ENCODE measurements at regions not wholly inside any gene's neighbourhood (a gene's known extent, or its start where the extent isn't known, plus 50 kb on each side); places are given as distances from the start of the nearest gene placed in this dataset.
"Not testable (repeated sequence)": the region's sequence is repeated elsewhere in the genome, so short reads cannot be mapped to it uniquely, and the experiment has no call there.

DNA sequence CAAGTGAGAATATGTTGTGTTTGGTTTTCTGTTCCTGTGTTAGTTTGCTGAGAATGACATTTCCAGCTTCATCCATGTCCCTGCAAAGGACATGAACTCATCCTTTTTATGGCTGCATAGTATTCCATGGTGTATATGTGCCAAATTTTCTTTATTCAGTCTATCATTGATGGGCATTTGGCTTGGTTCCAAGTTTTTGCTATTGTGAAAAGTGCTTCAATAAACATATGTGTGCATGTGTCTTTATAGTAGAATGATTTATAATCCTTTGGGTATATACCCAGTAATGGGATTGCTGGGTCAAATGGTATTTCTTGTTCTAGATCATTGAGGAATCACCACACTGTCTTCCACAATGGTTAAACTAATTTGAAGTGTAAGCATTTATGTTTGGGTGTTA lies 513.6 kb upstream of the TPK1 start:
- ATAC-seq; in situ Hi-C loops (cut with MboI); intact Hi-C loops (cut with micrococcal nuclease); H3K9me1 ChIP-seq (ENCODE audit: control insufficient read depth, insufficient read depth, low read length); H3K27me3 ChIP-seq (ENCODE audit: control insufficient read depth in 2 of 2, insufficient read depth in 2 of 2, low read length in 2 of 2); H2AFZ ChIP-seq (ENCODE audit: low read depth, low read length); H3K4me3 ChIP-seq; H3K4me1 ChIP-seq (replicated peaks in 1 of 2; ENCODE audit: control insufficient read depth in 2 of 2, insufficient read depth in 2 of 2, low read length in 2 of 2); DNase-seq (ENCODE audit: extremely low read depth in 1 of 4, low spot score in 3 of 4); H3K4me2 ChIP-seq (ENCODE audit: insufficient read depth, low read length); H3K27ac ChIP-seq (ENCODE audit: extremely low read depth, low read depth, low read length); CTCF ChIA-PET (ENCODE audit: low intra/inter-chr PET ratio); H3K9me3 ChIP-seq (replicated peaks; ENCODE audit: control insufficient read depth, insufficient read depth, low read depth, low read length); H3K36me3 ChIP-seq (ENCODE audit: control insufficient read depth, insufficient read depth, low read length); FAIRE-seq; BruUV-seq (replicated peaks); H3K79me2 ChIP-seq (ENCODE audit: control insufficient read depth, insufficient read depth, low read length); H3K9ac ChIP-seq (ENCODE audit: insufficient read depth in 1 of 2, low read depth in 2 of 2, low read length in 2 of 2); POLR2A ChIA-PET; H4K20me1 ChIP-seq (replicated peaks; ENCODE audit: control insufficient read depth, insufficient read depth, low read length): not testable (repeated sequence)
- TF ChIP-seq NFIX (CRISPR knock-in tag; IDR thresholded peaks at IDR 0.05; ENCODE audit: low read depth), result peak; percentile 63; the same call in 1 of the 2 replicates
- TF ChIP-seq NFIC (IDR thresholded peaks at IDR 0.05), result peak; percentile 77
- 0 out of 2 replicates have a peak, but pooled peaks have one; percentile 11 for TF ChIP-seq ZNF316 (IDR thresholded peaks at IDR 0.05)

DNA sequence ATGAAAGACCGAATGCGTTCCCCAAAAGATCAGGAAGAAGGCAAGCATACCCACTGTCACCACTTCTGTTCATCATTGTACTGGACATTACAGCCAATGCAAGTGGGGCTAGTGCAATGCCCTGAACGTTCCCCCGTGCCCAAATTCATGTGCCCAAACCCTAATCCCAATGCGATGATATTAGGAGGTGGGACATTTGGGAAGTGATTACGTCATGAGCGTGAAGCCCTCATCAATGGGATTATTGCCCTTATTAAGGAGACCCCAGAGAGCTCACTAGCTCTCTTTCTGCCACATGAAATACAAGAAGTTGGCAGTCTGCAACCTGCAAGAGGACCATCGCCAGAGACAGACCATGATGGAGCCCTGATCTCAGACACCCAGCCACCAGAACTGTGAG lies 511.4 kb upstream of the TPK1 start:
- CTCF ChIA-PET (ENCODE audit: low intra/inter-chr PET ratio), result no interaction called here
- intact Hi-C loops (cut with micrococcal nuclease), result no loop called here
- Histone ChIP-seq H4K20me1 (replicated peaks; ENCODE audit: control insufficient read depth, insufficient read depth, low read length) (no peaks in the 10 kb centered on the region), H3K9me1 (ENCODE audit: control insufficient read depth, insufficient read depth, low read length) (no peaks in the 10 kb centered on the region), H3K9me3 (replicated peaks; ENCODE audit: control insufficient read depth, insufficient read depth, low read depth, low read length) (0 out of 2 replicates have a peak, but pooled peaks cover 3% of the 10 kb centered on the region), H3K4me1 (replicated peaks in 1 of 2; ENCODE audit: control insufficient read depth in 2 of 2, insufficient read depth in 2 of 2, low read length in 2 of 2) (no peaks in the 10 kb centered on the region), H3K4me3 (no peak overlapping the region), H3K4me2 (ENCODE audit: insufficient read depth, low read length) (no peak overlapping the region), H3K9ac (ENCODE audit: insufficient read depth in 1 of 2, low read depth in 2 of 2, low read length in 2 of 2) (no peak overlapping the region), H2AFZ (ENCODE audit: low read depth, low read length) (no peak overlapping the region), H3K27me3 (ENCODE audit: control insufficient read depth in 2 of 2, insufficient read depth in 2 of 2, low read length in 2 of 2) (no peaks in the 10 kb centered on the region), H3K79me2 (ENCODE audit: control insufficient read depth, insufficient read depth, low read length) (no peaks in the 10 kb centered on the region), H3K36me3 (ENCODE audit: control insufficient read depth, insufficient read depth, low read length) (no peaks in the 10 kb centered on the region), H3K27ac (ENCODE audit: extremely low read depth, low read depth, low read length) (no peak overlapping the region)
- ATAC-seq (no peak), DNase-seq (ENCODE audit: extremely low read depth in 1 of 4, low spot score in 3 of 4) (no peak), FAIRE-seq (no peak)
- in situ Hi-C loops (cut with MboI), result no loop called here
- POLR2A ChIA-PET, result no interaction called here
- BruUV-seq (replicated peaks), result no TSS peak
- WGBS (ENCODE audit: insufficient coverage, low coverage, missing lambda C conversion rate), result 5% methylated on average over 8 of the region's 8 CpGs
- TF ChIP-seq RBBP5 (IDR thresholded peaks at IDR 0.05; ENCODE audit: borderline replicate concordance, insufficient read depth, low read length, poor library complexity, severe bottlenecking) (no peak), CBX5 (IDR thresholded peaks at IDR 0.05; ENCODE audit: borderline replicate concordance, low read depth) (no peak), MTF1 (CRISPR knock-in tag; IDR thresholded peaks at IDR 0.05; ENCODE audit: borderline replicate concordance) (no peak), MECOM (CRISPR knock-in tag; IDR thresholded peaks at IDR 0.05) (no peak), ZFP1 (CRISPR knock-in tag; IDR thresholded peaks at IDR 0.05) (no peak), GTF2B (IDR thresholded peaks at IDR 0.05; ENCODE audit: extremely low read depth, insufficient read length) (no peak), NEUROD1 (IDR thresholded peaks at IDR 0.05; ENCODE audit: borderline replicate concordance, low read depth, low read length, partially characterized antibody) (no peak), PCBP2 (IDR thresholded peaks at IDR 0.05; ENCODE audit: low read depth, low read length, poor library complexity, severe bottlenecking) (no peak), ZNF324 (CRISPR knock-in tag; IDR thresholded peaks at IDR 0.05) (no peak), ZSCAN32 (CRISPR knock-in tag; IDR thresholded peaks at IDR 0.05) (no peak), TFAM (CRISPR knock-in tag; conservative IDR thresholded peaks at IDR 0.05) (no peak), GATAD2B (IDR thresholded peaks at IDR 0.05; ENCODE audit: borderline replicate concordance) (no peak), BDP1 (IDR thresholded peaks at IDR 0.05; ENCODE audit: insufficient read depth, insufficient read length) (no peak), BACH1 (tag; IDR thresholded peaks at IDR 0.05) (no peak)
- TF ChIP-seq, protein P1, sequence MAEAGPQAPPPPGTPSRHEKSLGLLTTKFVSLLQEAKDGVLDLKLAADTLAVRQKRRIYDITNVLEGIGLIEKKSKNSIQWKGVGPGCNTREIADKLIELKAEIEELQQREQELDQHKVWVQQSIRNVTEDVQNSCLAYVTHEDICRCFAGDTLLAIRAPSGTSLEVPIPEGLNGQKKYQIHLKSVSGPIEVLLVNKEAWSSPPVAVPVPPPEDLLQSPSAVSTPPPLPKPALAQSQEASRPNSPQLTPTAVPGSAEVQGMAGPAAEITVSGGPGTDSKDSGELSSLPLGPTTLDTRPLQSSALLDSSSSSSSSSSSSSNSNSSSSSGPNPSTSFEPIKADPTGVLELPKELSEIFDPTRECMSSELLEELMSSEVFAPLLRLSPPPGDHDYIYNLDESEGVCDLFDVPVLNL (CRISPR knock-in tag; IDR thresholded peaks at IDR 0.05; ENCODE audit: low read depth), result no peak

Data from K562 (cell line).